H1 (cell line): ENCODE measurements at regions not wholly inside any gene's neighbourhood (a gene's known extent, or its start where the extent isn't known, plus 50 kb on each side); places are given as distances from the start of the nearest gene placed in this dataset.
A peak's percentile ranks its signal among the peaks of the same experiment; 100 is the strongest.

ENCODE experiments used
- CTCF ChIA-PET: fragments of 300-600 bp; sonication (Branson Sonifier 250); formaldehyde crosslinking; loops from one replicate; lab custom pipeline; 2021; ENCODE audit not compliant: partially characterized antibody; lab: Charles Lee
- POLR2A ChIA-PET: fragments of 300-600 bp; sonication (Branson Sonifier 250); formaldehyde crosslinking; loops from one replicate; lab custom pipeline; 2021; ENCODE audit warnings: inconsistent platforms; ENCODE audit not compliant: partially characterized antibody; lab: Charles Lee
- DNase-seq, 2 experiments: peaks; one replicate each; pipeline versions ENCODE4 v3.0.0 to v3.0.0-alpha.2; 2010 to 2022; ENCODE audit warnings: low spot score in 2 of 2, low read depth in 1 of 2, mixed read lengths in 1 of 2
- FAIRE-seq: peaks from 2 replicates; lab custom pipeline; 2011; peaks lifted over from hg19 to GRCh38; lab: Jason Lieb, UNC
- H2AFZ ChIP-seq: 2 replicates; pipeline ENCODE4 v1.8.1; 2012; ENCODE audit warnings: low read length, inconsistent platforms
- H2AK5ac ChIP-seq: 2 replicates; pipeline ENCODE4 v1.6.1; 2013; ENCODE audit warnings: low read depth, low read length
- H2BK120ac ChIP-seq: replicated peaks from 2 replicates; pipeline ENCODE3; 2013; ENCODE audit warnings: low read depth, low read length, inconsistent platforms
- H2BK12ac ChIP-seq: 2 replicates; pipeline ENCODE4 v1.6.1; 2013; ENCODE audit warnings: low read depth, low read length
- H2BK15ac ChIP-seq: 2 replicates; pipeline ENCODE4 v1.6.1; 2013; ENCODE audit warnings: low read length
- H2BK20ac ChIP-seq: 2 replicates; pipeline ENCODE4 v1.6.1; 2013; ENCODE audit warnings: low read length
- H2BK5ac ChIP-seq: 2 replicates; pipeline ENCODE4 v1.6.1; 2013; ENCODE audit warnings: low read depth, low read length
- H3K14ac ChIP-seq: 2 replicates; pipeline ENCODE4 v1.6.1; 2013; ENCODE audit warnings: inconsistent platforms; ENCODE audit not compliant: insufficient read length
- H3K18ac ChIP-seq: 2 replicates; pipeline ENCODE4 v1.6.1; 2013; ENCODE audit warnings: low read length; ENCODE audit errors: extremely low read depth
- H3K23ac ChIP-seq: 2 replicates; pipeline ENCODE4 v1.6.1; 2013; ENCODE audit warnings: inconsistent platforms; ENCODE audit not compliant: insufficient read length
- H3K23me2 ChIP-seq: 2 replicates; pipeline ENCODE4 v1.6.1; 2013; ENCODE audit warnings: low read depth, low read length
- H3K27ac ChIP-seq: 2 replicates; pipeline ENCODE4 v1.6.1; 2011; ENCODE audit warnings: low read depth, low read length, inconsistent platforms
- H3K27me3 ChIP-seq, 4 experiments: replicated peaks in 1 of 4; 1 replicate in 1 of 4; 2 replicates in 3 of 4; pipeline versions ENCODE4 v1.6.1 to v1.8.1; 2011 to 2013; ENCODE audit warnings: low read length in 3 of 4, mild to moderate bottlenecking in 3 of 4, inconsistent platforms in 2 of 4, mixed read lengths in 2 of 4, moderate library complexity in 1 of 4; ENCODE audit not compliant: control insufficient read depth in 3 of 4, insufficient read depth in 3 of 4; ENCODE audit errors: extremely low read depth in 1 of 4
- H3K36me3 ChIP-seq, 4 experiments: 2 replicates each; pipeline versions ENCODE4 v1.6.1 to v1.8.1; 2011 to 2013; ENCODE audit warnings: mild to moderate bottlenecking in 4 of 4, low read length in 3 of 4, moderate library complexity in 2 of 4, control low read depth in 1 of 4, inconsistent platforms in 1 of 4; ENCODE audit not compliant: insufficient read depth in 4 of 4, control insufficient read depth in 2 of 4
- H3K4ac ChIP-seq: replicated peaks from 2 replicates; pipeline ENCODE3; 2013; ENCODE audit warnings: low read length, low read depth, mixed read lengths, inconsistent platforms; ENCODE audit not compliant: insufficient read length
- H3K4me1 ChIP-seq, 4 experiments: replicated peaks in 1 of 4; 1 replicate in 1 of 4; 2 replicates in 3 of 4; pipeline versions ENCODE4 v1.6.1 to v1.8.1; 2011 to 2013; ENCODE audit warnings: low read length in 3 of 4, inconsistent platforms in 2 of 4, mixed read lengths in 1 of 4; ENCODE audit not compliant: insufficient read depth in 4 of 4, control insufficient read depth in 3 of 4
- H3K4me2 ChIP-seq, 2 experiments: 2 replicates each; pipeline versions ENCODE4 v1.6.1 to v1.8.1; 2011 to 2013; ENCODE audit warnings: low read depth in 2 of 2, low read length in 2 of 2, control low read depth in 1 of 2, inconsistent platforms in 1 of 2, mild to moderate bottlenecking in 1 of 2; ENCODE audit not compliant: insufficient read depth in 1 of 2
- H3K4me3 ChIP-seq, 4 experiments: fragments of 200-600, 300-600 bp in 1 of 4; sonication (generic), shearing (Covaris generic), sonication (Bioruptor Twin) in 1 of 4; 2 replicates each; pipeline versions ENCODE4 v1.5.1 to v1.8.1; 2011 to 2016; ENCODE audit warnings: low read length in 4 of 4, low read depth in 3 of 4, control low read depth in 2 of 4, inconsistent platforms in 2 of 4, mild to moderate bottlenecking in 2 of 4, mixed read lengths in 1 of 4, moderate library complexity in 1 of 4; ENCODE audit not compliant: insufficient read depth in 2 of 4; ENCODE audit errors: extremely low read depth in 1 of 4
- H3K56ac ChIP-seq: replicated peaks from 2 replicates; pipeline ENCODE3; 2013; ENCODE audit warnings: low read depth, mild to moderate bottlenecking, mixed read lengths, low read length, inconsistent platforms; ENCODE audit not compliant: insufficient read length
- H3K79me1 ChIP-seq: 2 replicates; pipeline ENCODE4 v1.6.1; 2013; ENCODE audit warnings: low read depth, low read length, control low read depth
- H3K79me2 ChIP-seq, 2 experiments: 2 replicates each; pipeline versions ENCODE4 v1.6.1 to v1.8.1; 2012 to 2013; ENCODE audit warnings: low read length in 2 of 2, mild to moderate bottlenecking in 2 of 2, inconsistent platforms in 1 of 2; ENCODE audit not compliant: insufficient read depth in 2 of 2, control insufficient read depth in 1 of 2
- H3K9ac ChIP-seq, 4 experiments: replicated peaks in 1 of 4; 1 replicate in 1 of 4; 2 replicates in 3 of 4; pipeline versions ENCODE4 v1.6.1 to v1.8.1; 2011 to 2013; ENCODE audit warnings: low read depth in 3 of 4, low read length in 3 of 4, control low read depth in 2 of 4, mild to moderate bottlenecking in 2 of 4, moderate library complexity in 2 of 4, inconsistent platforms in 1 of 4; ENCODE audit errors: extremely low read depth in 1 of 4
- H3K9me3 ChIP-seq, 2 experiments: 2 replicates each; pipeline versions ENCODE4 v1.6.1 to v1.8.1; 2012 to 2013; ENCODE audit warnings: mild to moderate bottlenecking in 2 of 2, moderate library complexity in 2 of 2, control low read depth in 1 of 2, inconsistent platforms in 1 of 2, low read depth in 1 of 2, low read length in 1 of 2, mixed read lengths in 1 of 2; ENCODE audit not compliant: insufficient read depth in 2 of 2
- H4K20me1 ChIP-seq, 2 experiments: replicated peaks in 1 of 2; 2 replicates each; pipeline versions ENCODE3 to v1.8.1; 2011 to 2013; ENCODE audit warnings: inconsistent platforms in 2 of 2, low read length in 2 of 2, mild to moderate bottlenecking in 1 of 2; ENCODE audit not compliant: insufficient read depth in 2 of 2, control insufficient read depth in 1 of 2
- H4K5ac ChIP-seq: 2 replicates; pipeline ENCODE4 v1.6.1; 2013; ENCODE audit warnings: low read length, low read depth, mixed read lengths, inconsistent platforms; ENCODE audit not compliant: insufficient read length
- H4K8ac ChIP-seq: 2 replicates; pipeline ENCODE4 v1.8.0; 2013; ENCODE audit warnings: mild to moderate bottlenecking, moderate library complexity, low read length, inconsistent platforms; ENCODE audit not compliant: insufficient read depth; ENCODE audit errors: extremely low read depth
- H4K91ac ChIP-seq: replicated peaks from 2 replicates; pipeline ENCODE3; 2013; ENCODE audit warnings: low read length, mixed read lengths, inconsistent platforms; ENCODE audit not compliant: insufficient read length
- CEBPB ChIP-seq: IDR thresholded peaks from 2 replicates; pipeline ENCODE4 v1.6.1; 2012; ENCODE audit warnings: low read depth, low read length
- KDM4A ChIP-seq: IDR thresholded peaks from one replicate; pipeline ENCODE4 v1.7.1; 2012; ENCODE audit warnings: low read depth, mild to moderate bottlenecking, moderate library complexity, low read length, inconsistent platforms; ENCODE audit not compliant: severe bottlenecking
- TAF1 ChIP-seq: IDR thresholded peaks from 2 replicates; pipeline ENCODE4 v1.6.1; 2011; ENCODE audit warnings: mild to moderate bottlenecking, low read depth, low read length
- TCF12 ChIP-seq: IDR thresholded peaks from 2 replicates; pipeline ENCODE4 v1.6.1; 2011; ENCODE audit warnings: low read depth, mild to moderate bottlenecking, low read length
- WGBS, 2 experiments: shearing (Covaris generic) in 1 of 2; methylation state at CpG; one replicate each; pipeline versions ENCODE4 v1.1.6 to v1.1.7; 2013 to 2015; ENCODE audit warnings: low lambda C conversion rate in 2 of 2, mixed read lengths in 2 of 2, inconsistent platforms in 1 of 2, low coverage in 1 of 2, missing lambda C conversion rate in 1 of 2; ENCODE audit not compliant: insufficient replicate concordance in 2 of 2, insufficient coverage in 1 of 2, insufficient read length in 1 of 2; ENCODE audit errors: extremely low coverage in 1 of 2, missing lambda C conversion rate in 1 of 2; 5-methylcytosine and 5-hydroxymethylcytosine counted together

GRCh38 chr1:42052072-42052699 lies 101.0 kb upstream of the GUCA2B start:
- POLR2A ChIA-PET = no interaction called here
- no peak overlapping the region for H2AFZ ChIP-seq
- WGBS, 2 experiments = 89% methylated on average over 5 of the region's 5 CpGs; no CpG with 5 or more reads in 1 of the 2 experiments

More at GRCh38 chr1:42052072-42052699, 101.0 kb upstream of the GUCA2B start:
- H3K9me3 ChIP-seq = no peaks in the 10 kb centered on the region
- no peak overlapping the region for H2BK12ac ChIP-seq
- H2BK5ac ChIP-seq = no peak overlapping the region
- H4K5ac ChIP-seq = no peak overlapping the region
- H3K23me2 ChIP-seq = no peaks in the 10 kb centered on the region
- H2BK120ac ChIP-seq = no peak overlapping the region
- no peak overlapping the region for H3K4ac ChIP-seq
- no peak overlapping the region for H3K4me3 ChIP-seq
- peaks cover 0 to 2% of the 10 kb centered on the region in 2 experiments for H4K20me1 ChIP-seq
- H3K36me3 ChIP-seq = no peaks in the 10 kb centered on the region
- no peaks in the 10 kb centered on the region for H3K27me3 ChIP-seq
- no peak overlapping the region for H3K27ac ChIP-seq
- H3K56ac ChIP-seq = no peak overlapping the region
- no peaks in the 10 kb centered on the region for H3K79me2 ChIP-seq
- no peak overlapping the region for H2BK20ac ChIP-seq
- H3K9ac ChIP-seq = no peak overlapping the region
- H2AK5ac ChIP-seq = no peak overlapping the region
- no peak overlapping the region for H3K4me2 ChIP-seq
- peak; percentile 61; the same call in 1 of the 2 replicates for TF ChIP-seq CEBPB
- TF ChIP-seq TCF12 = no peak
- no peak for TF ChIP-seq KDM4A
- TF ChIP-seq TAF1 = no peak
- TF ChIP-seq, all 59 proteins: peak for 1
- no peak for DNase-seq
- H3K18ac ChIP-seq = no peak overlapping the region
- H3K14ac ChIP-seq = no peak overlapping the region
- H4K8ac ChIP-seq = no peak overlapping the region
- no peaks in the 10 kb centered on the region for H3K4me1 ChIP-seq
- no peak overlapping the region for H2BK15ac ChIP-seq
- no peaks in the 10 kb centered on the region for H3K79me1 ChIP-seq
- no peak for FAIRE-seq
- H3K23ac ChIP-seq = no peak overlapping the region
- CTCF ChIA-PET = interaction anchor here (0.7 kb wide), 1 partner anchor 292 kb away, joined by 3 read pairs; no protein-coding TSS in a partner anchor
- no peak overlapping the region for H4K91ac ChIP-seq
